NCI-H748 (cell line): ENCODE measurements at regions not wholly inside any gene's neighbourhood (a gene's known extent, or its start where the extent isn't known, plus 50 kb on each side); places are given as distances from the start of the nearest gene placed in this dataset.
"Not testable (repeated sequence)": the region's sequence is repeated elsewhere in the genome, so short reads cannot be mapped to it uniquely, and the experiment has no call there.

Experiments
- DNase-seq: peaks from one replicate; lab custom pipeline; 2025; ENCODE audit not compliant: unreplicated experiment; lab: John Stamatoyannopoulos, UW

DNA sequence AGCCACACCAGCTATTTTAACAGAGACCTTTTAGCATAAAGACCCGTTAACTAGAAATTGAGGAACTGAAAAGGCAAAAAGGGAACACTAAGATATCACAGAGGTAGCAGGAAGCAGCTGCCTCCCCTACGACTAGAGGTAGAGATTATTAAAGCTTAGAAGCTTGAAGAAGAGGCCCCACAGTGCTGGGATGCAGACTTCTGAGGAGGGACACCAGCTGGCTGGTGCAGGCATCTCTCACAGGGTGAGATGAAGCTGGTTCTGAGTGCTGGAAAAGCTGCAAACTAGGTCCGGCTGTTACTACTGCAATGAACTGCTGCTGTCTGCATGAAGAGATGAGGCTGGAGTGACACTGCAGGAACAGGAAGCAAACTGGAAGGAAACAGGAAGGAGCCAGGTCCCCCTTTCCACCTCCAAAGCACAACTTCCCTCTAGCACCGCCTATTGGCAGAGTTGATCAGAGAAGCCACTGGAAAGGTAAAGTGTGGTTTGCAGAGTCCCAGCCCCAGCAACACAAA, 61.2 kb upstream of the MRPS9 start:
- peak; percentile 36 for DNase-seq

DNA sequence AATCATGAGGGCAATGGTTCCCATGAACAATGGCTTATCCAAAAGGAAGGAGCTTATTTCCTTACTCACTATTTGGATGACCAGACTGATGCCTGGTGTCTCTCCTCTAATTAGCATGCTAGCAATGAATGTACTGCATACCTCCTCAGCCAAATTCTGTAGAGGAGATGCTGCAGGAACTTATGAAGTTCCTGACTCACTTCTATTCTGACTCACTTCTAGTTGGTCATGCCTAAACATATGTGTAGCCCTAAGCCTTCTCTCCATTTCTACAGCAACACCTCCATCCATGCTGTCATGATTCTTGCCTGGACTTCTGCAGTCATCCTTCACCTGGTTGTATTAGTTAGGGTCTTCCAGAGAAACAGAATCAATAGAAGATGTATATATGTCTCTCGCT, 59.9 kb upstream of the MRPS9 start:
- DNase-seq = no peak

DNA sequence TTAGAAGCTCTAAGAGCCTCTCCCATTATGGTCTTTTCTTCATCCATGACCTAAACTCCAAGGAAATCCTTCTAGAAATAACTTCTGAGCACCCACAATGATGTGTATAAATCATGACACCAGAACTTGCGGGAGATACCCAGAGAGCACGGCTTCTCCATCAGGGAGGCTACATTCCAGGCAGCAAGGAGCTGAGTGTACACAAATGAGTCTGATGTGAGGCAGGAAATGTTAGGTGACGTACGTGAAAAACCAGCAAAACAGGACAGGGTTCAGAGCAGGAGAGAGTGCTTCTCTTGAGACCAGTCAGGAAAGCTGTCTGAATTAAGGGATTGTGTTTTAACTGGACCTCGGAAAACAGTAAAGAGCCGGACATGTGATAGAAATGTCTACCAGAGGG, 58.1 kb upstream of the MRPS9 start:
- DNase-seq = not testable (repeated sequence)

DNA sequence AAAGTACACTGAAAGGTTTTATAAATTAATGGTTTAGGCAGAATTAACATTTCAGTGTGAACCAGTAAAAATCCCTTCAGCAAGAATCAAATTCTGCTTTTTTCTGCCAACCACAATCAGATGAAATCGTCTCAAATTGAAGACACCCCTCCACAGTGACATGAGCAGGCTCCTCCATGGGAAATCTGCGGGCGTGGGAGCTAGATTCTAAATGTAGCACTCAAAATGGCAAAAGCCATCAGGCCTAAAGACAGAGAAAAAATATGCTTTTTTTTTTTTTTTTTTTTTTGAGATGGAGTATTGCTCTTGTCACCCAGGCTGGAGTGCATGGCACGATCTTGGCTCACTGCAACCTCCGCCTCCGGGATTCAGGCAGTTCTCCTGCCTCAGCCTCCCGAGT, 55.8 kb upstream of the MRPS9 start:
- DNase-seq = no peak
